ENCODE measurements at regions not wholly inside any gene's neighbourhood (a gene's known extent, or its start where the extent isn't known, plus 50 kb on each side); places are given as distances from the start of the nearest gene placed in this dataset.

- TF ChIP-seq EZH2 (optimal IDR thresholded peaks at IDR 0.05; ENCODE audit: low read depth, low read length) (no peak), CTCF (IDR thresholded peaks at IDR 0.05; ENCODE audit: low read length) (peak; percentile 52), EZH2phosphoT487 (IDR thresholded peaks at IDR 0.05; ENCODE audit: low read length) (no peak)
These were observed 77.3 kb upstream of the NOCT start for GRCh38 chr4:138938366-138938690.
